SK-N-SH treated with all-trans-retinoic acid at 6 μM for 48 hours (cell line): ENCODE measurements at regions not wholly inside any gene's neighbourhood (a gene's known extent, or its start where the extent isn't known, plus 50 kb on each side); places are given as distances from the start of the nearest gene placed in this dataset.
"Not testable (repeated sequence)": the region's sequence is repeated elsewhere in the genome, so short reads cannot be mapped to it uniquely, and the experiment has no call there.

Source experiments
- ATAC-seq: fragments of 200-7000 bp; cut with Tn5 transposase; 3 replicates; pipeline ENCODE4 v1.9.1; 2020; ENCODE audit warnings: mild to moderate bottlenecking, moderate library complexity

GRCh38 chr16:18263046-18263445, 73.5 kb downstream of the NPIPA8 start:
- ATAC-seq: not testable (repeated sequence)

- ATAC-seq: not testable (repeated sequence)
Measured at GRCh38 chr16:18261848-18262247, 74.7 kb downstream of the NPIPA8 start.

GRCh38 chr16:18259496-18260176, 76.9 kb downstream of the NPIPA8 start:
- not testable (repeated sequence) for ATAC-seq

GRCh38 chr16:18252943-18253342, 83.6 kb downstream of the NPIPA8 start:
- not testable (repeated sequence) for ATAC-seq

- not testable (repeated sequence) for ATAC-seq
Measured at GRCh38 chr16:18230505-18230904, 106.0 kb downstream of the NPIPA8 start.

- not testable (repeated sequence) for ATAC-seq
Measured at GRCh38 chr16:18222054-18223009, 114.2 kb downstream of the NPIPA8 start.

GRCh38 chr16:18217741-18218140, 118.8 kb downstream of the NPIPA8 start:
- not testable (repeated sequence) for ATAC-seq

GRCh38 chr16:18216814-18217213, 119.7 kb downstream of the NPIPA8 start:
- ATAC-seq: not testable (repeated sequence)

GRCh38 chr16:18213810-18214209, 122.7 kb downstream of the NPIPA8 start:
- not testable (repeated sequence) for ATAC-seq

GRCh38 chr16:18211505-18211904, 125.0 kb downstream of the NPIPA8 start:
- not testable (repeated sequence) for ATAC-seq

GRCh38 chr16:18204786-18205185, 131.8 kb downstream of the NPIPA8 start:
- ATAC-seq: not testable (repeated sequence)

GRCh38 chr16:18204309-18204708, 132.2 kb downstream of the NPIPA8 start:
- not testable (repeated sequence) for ATAC-seq

GRCh38 chr16:18201511-18201910, 135.0 kb downstream of the NPIPA8 start:
- ATAC-seq: not testable (repeated sequence)

- not testable (repeated sequence) for ATAC-seq
Measured at GRCh38 chr16:18192389-18192788, 144.1 kb downstream of the NPIPA8 start.

- ATAC-seq: not testable (repeated sequence)
Measured at GRCh38 chr16:18190179-18190578, 146.4 kb downstream of the NPIPA8 start.

GRCh38 chr16:18184755-18185154, 151.8 kb downstream of the NPIPA8 start:
- ATAC-seq: not testable (repeated sequence)

GRCh38 chr16:18181028-18181427, 155.5 kb downstream of the NPIPA8 start:
- peak; percentile 92 for ATAC-seq

GRCh38 chr16:18173945-18174497, 162.5 kb downstream of the NPIPA8 start:
- not testable (repeated sequence) for ATAC-seq

GRCh38 chr16:18162293-18162692, 174.2 kb downstream of the NPIPA8 start:
- not testable (repeated sequence) for ATAC-seq

GRCh38 chr16:18161224-18161623, 175.3 kb downstream of the NPIPA8 start:
- not testable (repeated sequence) for ATAC-seq

- not testable (repeated sequence) for ATAC-seq
Measured at GRCh38 chr16:18159185-18159584, 177.4 kb downstream of the NPIPA8 start.

GRCh38 chr16:18157854-18158253, 178.7 kb downstream of the NPIPA8 start:
- not testable (repeated sequence) for ATAC-seq

GRCh38 chr16:18152832-18153231, 183.7 kb downstream of the NPIPA8 start:
- ATAC-seq: not testable (repeated sequence)
